GM10248 (cell line): ENCODE measurements at regions not wholly inside any gene's neighbourhood (a gene's known extent, or its start where the extent isn't known, plus 50 kb on each side); places are given as distances from the start of the nearest gene placed in this dataset.

Experiments used
- CTCF ChIA-PET: fragments of 300-600 bp; sonication (Branson Sonifier 250); formaldehyde crosslinking; extraction: SDS; loops from one replicate; lab custom pipeline; 2021; ENCODE audit warnings: antibody characterized with exemption; lab: Yijun Ruan, JAX
- POLR2A ChIA-PET: fragments of 350-650 bp; sonication (Branson Sonifier 250); formaldehyde crosslinking; extraction: SDS; loops from one replicate; lab custom pipeline; 2020; ENCODE audit warnings: antibody characterized with exemption; lab: Yijun Ruan, JAX
- DNase-seq: peaks from one replicate; pipeline ENCODE4 v3.0.0; 2012; ENCODE audit errors: extremely low spot score
- TF ChIP-seq, protein P1 (sequence below): IDR thresholded peaks from 2 replicates; pipeline ENCODE4 v1.5.1; 2012; ENCODE audit warnings: mild to moderate bottlenecking, low read depth; ENCODE audit errors: extremely low read depth, missing control alignments, control extremely low read depth

DNA sequence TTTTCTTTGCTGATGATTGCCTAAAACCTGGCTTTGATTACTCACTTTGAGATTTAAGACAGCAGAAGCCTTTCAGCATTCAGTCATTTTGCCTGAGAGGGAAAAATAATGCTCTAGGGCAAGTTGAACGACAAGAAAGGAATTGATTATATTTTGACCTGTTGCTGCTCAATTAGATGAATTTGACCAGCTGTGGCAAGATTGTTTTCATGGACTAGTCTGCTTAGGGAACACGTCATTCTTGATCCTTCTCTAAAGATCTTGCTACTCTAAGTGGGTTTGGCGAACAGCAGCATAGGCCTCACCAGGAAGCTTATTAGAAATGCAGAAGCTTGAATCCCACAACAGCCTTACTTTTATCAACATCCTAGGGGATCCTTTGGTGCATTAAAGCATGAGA is 59.7 kb upstream of the PHACTR1 start:
- CTCF ChIA-PET, result interaction anchor here (1.0 to 1.2 kb wide), 2 partner anchors 19 to 31 kb away, joined by 3 to 4 read pairs; no protein-coding TSS in a partner anchor

DNA sequence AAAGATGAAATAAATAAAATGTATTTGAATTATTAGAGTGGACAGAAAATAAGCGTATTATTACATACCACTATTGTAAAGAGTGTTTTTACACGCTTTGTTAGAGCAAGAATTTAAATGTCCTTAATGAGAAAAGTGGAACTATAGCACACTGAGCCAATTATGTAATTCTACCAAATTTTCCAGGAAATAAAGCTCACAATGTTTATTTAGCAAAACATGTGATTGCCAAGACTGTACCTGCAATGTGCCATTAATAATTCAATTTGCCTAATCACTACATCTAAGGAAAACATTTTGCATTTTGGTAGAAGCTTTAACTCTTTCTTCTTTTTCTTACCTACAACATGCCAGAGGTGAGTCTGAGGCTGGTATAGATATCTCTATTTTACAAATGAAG is 58.7 kb upstream of the PHACTR1 start:
- ChIA-PET POLR2A (no interaction called here), CTCF (interaction anchor here (1.0 kb wide), 1 partner anchor 30 kb away, joined by 3 read pairs; no protein-coding TSS in a partner anchor)
- no peak for DNase-seq
- TF ChIP-seq, protein P1, sequence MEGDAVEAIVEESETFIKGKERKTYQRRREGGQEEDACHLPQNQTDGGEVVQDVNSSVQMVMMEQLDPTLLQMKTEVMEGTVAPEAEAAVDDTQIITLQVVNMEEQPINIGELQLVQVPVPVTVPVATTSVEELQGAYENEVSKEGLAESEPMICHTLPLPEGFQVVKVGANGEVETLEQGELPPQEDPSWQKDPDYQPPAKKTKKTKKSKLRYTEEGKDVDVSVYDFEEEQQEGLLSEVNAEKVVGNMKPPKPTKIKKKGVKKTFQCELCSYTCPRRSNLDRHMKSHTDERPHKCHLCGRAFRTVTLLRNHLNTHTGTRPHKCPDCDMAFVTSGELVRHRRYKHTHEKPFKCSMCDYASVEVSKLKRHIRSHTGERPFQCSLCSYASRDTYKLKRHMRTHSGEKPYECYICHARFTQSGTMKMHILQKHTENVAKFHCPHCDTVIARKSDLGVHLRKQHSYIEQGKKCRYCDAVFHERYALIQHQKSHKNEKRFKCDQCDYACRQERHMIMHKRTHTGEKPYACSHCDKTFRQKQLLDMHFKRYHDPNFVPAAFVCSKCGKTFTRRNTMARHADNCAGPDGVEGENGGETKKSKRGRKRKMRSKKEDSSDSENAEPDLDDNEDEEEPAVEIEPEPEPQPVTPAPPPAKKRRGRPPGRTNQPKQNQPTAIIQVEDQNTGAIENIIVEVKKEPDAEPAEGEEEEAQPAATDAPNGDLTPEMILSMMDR, result no peak

More for the DNA sequence above, 59.7 kb upstream of the PHACTR1 start:
- POLR2A ChIA-PET, result no interaction called here
- TF ChIP-seq, protein P1, result no peak
- DNase-seq, result no peak

DNA sequence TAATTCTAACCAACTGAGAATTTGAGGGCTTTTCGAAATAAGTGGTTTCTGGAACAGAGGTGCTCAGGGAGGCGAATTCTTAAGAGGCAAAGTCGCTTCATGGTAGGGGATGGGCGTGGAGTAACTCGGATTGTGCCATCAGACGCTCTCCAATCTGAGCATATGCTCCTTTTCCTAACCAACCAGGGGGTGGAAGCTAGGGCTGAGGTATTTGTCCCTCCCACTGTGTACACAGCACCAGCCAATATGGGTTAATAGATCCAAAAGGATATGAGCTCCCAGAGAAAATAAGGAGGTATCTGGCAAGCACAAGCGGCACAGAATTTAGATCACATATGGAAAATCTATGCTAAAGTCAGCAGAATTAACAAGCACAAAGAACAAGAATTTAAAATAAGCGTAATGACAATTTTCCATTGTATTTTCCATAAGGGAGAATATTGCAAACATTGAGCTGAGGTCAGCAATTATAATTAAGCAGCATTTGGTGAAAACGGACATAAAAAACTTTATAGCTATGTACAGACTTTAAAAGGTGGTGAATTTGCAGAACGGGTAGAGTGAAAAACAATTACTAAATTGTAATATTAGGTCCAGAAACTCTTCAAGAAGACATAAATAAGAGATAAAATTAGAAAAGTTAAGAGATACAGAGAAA is 55.0 kb upstream of the PHACTR1 start:
- TF ChIP-seq, protein P1, result no peak
- POLR2A ChIA-PET, result no interaction called here

More for the DNA sequence above, 55.0 kb upstream of the PHACTR1 start:
- CTCF ChIA-PET, result no interaction called here
- no peak for DNase-seq
